Pancreas (tissue), 10 donors: ENCODE measurements at regions not wholly inside any gene's neighbourhood (a gene's known extent, or its start where the extent isn't known, plus 50 kb on each side); places are given as distances from the start of the nearest gene placed in this dataset.

Experiments
- ATAC-seq, 4 donors: fragments of 200-7000 bp; cut with Tn5 transposase; one replicate each; pipeline versions ENCODE4 v1.8.0 to v1.9.1; 2020; ENCODE audit warnings: mild to moderate bottlenecking in 4 of 4, moderate library complexity in 4 of 4
- DNase-seq, 6 donors: peaks; one replicate each; pipeline ENCODE4 v3.0.0-alpha.2; 2020
- FAIRE-seq: peaks from 2 replicates; lab custom pipeline; 2012; peaks lifted over from hg19 to GRCh38; lab: Jason Lieb, UNC
- H3K27ac ChIP-seq, 4 donors: fragments of 200-600 bp; sonication (generic); 1 replicate in 3 of 4; 2 replicates in 1 of 4; pipeline versions ENCODE4 v1.5.0 to v1.8.0; 2020
- H3K27me3 ChIP-seq, 4 donors: fragments of 200-600 bp; one replicate each; pipeline ENCODE4 v1.8.0; 2021
- H3K36me3 ChIP-seq, 3 donors: fragments of 200-600 bp; sonication (generic) in 1 of 3; one replicate each; pipeline versions ENCODE4 v1.5.0 to v1.8.0; 2020 to 2021
- H3K4me1 ChIP-seq, 3 donors: fragments of 200-600 bp; one replicate each; pipeline ENCODE4 v1.8.0; 2021
- H3K4me3 ChIP-seq, 4 donors: fragments of 200-600 bp; sonication (generic) in 2 of 4; one replicate each; pipeline versions ENCODE4 v1.5.0 to v1.8.0; 2020 to 2021
- H3K9me3 ChIP-seq, 4 donors: fragments of 200-600 bp; one replicate each; pipeline ENCODE4 v1.8.0; 2021
- CTCF ChIP-seq, 4 donors: fragments of 200-600 bp; sonication (generic) in 3 of 4; IDR thresholded peaks; one replicate each; pipeline versions ENCODE4 v1.5.0 to v1.8.0; 2021; ENCODE audit warnings: antibody characterized with exemption in 4 of 4
- WGBS, 2 donors: extraction: QIAGEN DNeasy Blood & Tissue Kit; methylation state at CpG; one replicate each; pipeline ENCODE4 v1.1.7; 2013; 5-methylcytosine and 5-hydroxymethylcytosine counted together
- intact Hi-C, 3 donors: fragments of 100-400 bp; cut with DNase I; formaldehyde crosslinking; loops; one replicate each; pipeline versions ENCODE4 v1.11.1 to v1.14.2; 2022
- donor health status: healthy with polysubstance abuse.
- donor health status: DM: no; HTN: no; CAD: no; lungs with moderate emphysema.
- donor health status: DM: no; HTN: no; CAD: no.
- donor health status: control.
- donor health status: control.
- donor health status: Bipolar disorder and iron deficiency.
- donor health status: DM: yes; HTN: yes; CAD: no.
- donor health status: DM: no; HTN: no; CAD: no.
- donor health status: DM: no; HTN: no; CAD: no.
- donor health status: DM: yes; HTN: yes; CAD: no.

- H3K4me3 ChIP-seq: no peak overlapping the region
- peaks cover 0 to 6% (median 0%) of the 10 kb centered on the region in 3 donors for H3K4me1 ChIP-seq
- H3K27ac ChIP-seq: no peak overlapping the region
- no peaks in the 10 kb centered on the region for H3K36me3 ChIP-seq
- FAIRE-seq (no peak), DNase-seq (no peak), ATAC-seq (no peak)
- no peaks in the 10 kb centered on the region for H3K9me3 ChIP-seq
- no peak for TF ChIP-seq CTCF (IDR thresholded peaks at IDR 0.05)
- no peaks in the 10 kb centered on the region for H3K27me3 ChIP-seq
- intact Hi-C loops: loop anchor here in 1 of 3 donors (10.0 kb wide), 1 partner anchor 47 kb away; no protein-coding TSS in a partner anchor
- WGBS, 2 donors: 64 to 89% methylated on average over 1 of the region's 1 CpG
Observed at GRCh38 chr10:65751896-65752295, 1173.9 kb upstream of the LRRTM3 start.

DNA sequence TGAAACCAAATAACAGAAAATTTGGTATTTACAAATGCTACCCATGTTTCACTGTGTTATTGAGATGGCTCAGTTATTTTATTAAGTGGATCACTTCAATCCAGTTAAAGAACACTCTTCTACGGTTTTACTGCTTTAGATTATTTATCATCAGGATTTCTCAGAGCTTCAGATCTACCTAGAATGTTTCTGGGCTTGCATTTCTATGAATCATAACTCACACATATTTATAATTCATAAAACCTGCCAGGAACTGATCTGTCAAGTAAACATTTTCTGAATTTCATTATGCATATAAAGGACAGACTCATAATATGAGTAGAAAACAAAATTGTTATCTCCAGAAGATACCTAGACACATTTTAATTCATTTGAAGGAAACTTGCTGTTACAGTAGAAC is 1172.3 kb upstream of the LRRTM3 start:
- Histone ChIP-seq H3K9me3 (no peaks in the 10 kb centered on the region), H3K27me3 (no peaks in the 10 kb centered on the region), H3K36me3 (no peaks in the 10 kb centered on the region), H3K27ac (no peak overlapping the region), H3K4me1 (peaks cover 0 to 6% (median 0%) of the 10 kb centered on the region in 3 donors), H3K4me3 (no peak overlapping the region)
- FAIRE-seq (no peak), ATAC-seq (no peak), DNase-seq (no peak)
- TF ChIP-seq CTCF (IDR thresholded peaks at IDR 0.05): no peak
- intact Hi-C loops: loop anchor here in 1 of 3 donors (10.0 kb wide), 1 partner anchor 49 kb away; no protein-coding TSS in a partner anchor
- 23 to 29% methylated on average over 1 of the region's 1 CpG for WGBS, 2 donors

GRCh38 chr10:65754112-65754511 is 1171.7 kb upstream of the LRRTM3 start:
- no peaks in the 10 kb centered on the region for H3K36me3 ChIP-seq
- FAIRE-seq (no peak), DNase-seq (no peak), ATAC-seq (no peak)
- intact Hi-C loops: loop anchor here in 1 of 3 donors (10.0 kb wide), 1 partner anchor 49 kb away; no protein-coding TSS in a partner anchor
- peaks cover 0 to 6% (median 0%) of the 10 kb centered on the region in 3 donors for H3K4me1 ChIP-seq
- H3K9me3 ChIP-seq: no peaks in the 10 kb centered on the region
- H3K4me3 ChIP-seq: no peak overlapping the region
- no peak overlapping the region for H3K27ac ChIP-seq
- no peak for TF ChIP-seq CTCF (IDR thresholded peaks at IDR 0.05)
- no peaks in the 10 kb centered on the region for H3K27me3 ChIP-seq
- WGBS, 2 donors: 45 to 67% methylated on average over 2 of the region's 2 CpGs

GRCh38 chr10:65762311-65762710 is 1163.5 kb upstream of the LRRTM3 start:
- H3K4me3 ChIP-seq: no peak overlapping the region
- no peaks in the 10 kb centered on the region for H3K27me3 ChIP-seq
- DNase-seq (no peak), FAIRE-seq (no peak), ATAC-seq (no peak)
- TF ChIP-seq CTCF (IDR thresholded peaks at IDR 0.05): no peak
- H3K9me3 ChIP-seq: no peaks in the 10 kb centered on the region
- 93 to 97% methylated on average over 3 of the region's 3 CpGs for WGBS, 2 donors
- no peaks in the 10 kb centered on the region for H3K36me3 ChIP-seq
- intact Hi-C loops: no loop called here
- H3K27ac ChIP-seq: no peak overlapping the region
- H3K4me1 ChIP-seq: no peaks in the 10 kb centered on the region

- no peak overlapping the region for H3K4me3 ChIP-seq
- H3K9me3 ChIP-seq: no peaks in the 10 kb centered on the region
- no peak for FAIRE-seq
- 36 to 55% methylated on average over 1 of the region's 1 CpG for WGBS, 2 donors
- no peaks in the 10 kb centered on the region for H3K27me3 ChIP-seq
- H3K4me1 ChIP-seq: no peaks in the 10 kb centered on the region
- no peak for TF ChIP-seq CTCF (IDR thresholded peaks at IDR 0.05)
- intact Hi-C loops: no loop called here
- DNase-seq: no peak
- no peak for ATAC-seq
- no peaks in the 10 kb centered on the region for H3K36me3 ChIP-seq
- H3K27ac ChIP-seq: no peak overlapping the region
Observed at GRCh38 chr10:65765006-65765541, 1160.8 kb upstream of the LRRTM3 start.
